Fibroblast of mammary gland (primary cell): ENCODE measurements at regions not wholly inside any gene's neighbourhood (a gene's known extent, or its start where the extent isn't known, plus 50 kb on each side); places are given as distances from the start of the nearest gene placed in this dataset.

Source experiments
- DNase-seq: peaks from one replicate; pipeline ENCODE4 v3.0.0-alpha.2; 2010; ENCODE audit warnings: low read depth
- H3K4me3 ChIP-seq: 2 replicates; pipeline ENCODE4 v1.5.1; 2011; ENCODE audit warnings: low read depth, mild to moderate bottlenecking, low read length, moderate library complexity; ENCODE audit not compliant: control insufficient read depth
- TF ChIP-seq, protein P1 (sequence below): conservative IDR thresholded peaks from 2 replicates; pipeline ENCODE4 v1.5.1; 2011; ENCODE audit warnings: low read depth, low read length, inconsistent platforms; ENCODE audit not compliant: control insufficient read depth, insufficient read depth

DNA sequence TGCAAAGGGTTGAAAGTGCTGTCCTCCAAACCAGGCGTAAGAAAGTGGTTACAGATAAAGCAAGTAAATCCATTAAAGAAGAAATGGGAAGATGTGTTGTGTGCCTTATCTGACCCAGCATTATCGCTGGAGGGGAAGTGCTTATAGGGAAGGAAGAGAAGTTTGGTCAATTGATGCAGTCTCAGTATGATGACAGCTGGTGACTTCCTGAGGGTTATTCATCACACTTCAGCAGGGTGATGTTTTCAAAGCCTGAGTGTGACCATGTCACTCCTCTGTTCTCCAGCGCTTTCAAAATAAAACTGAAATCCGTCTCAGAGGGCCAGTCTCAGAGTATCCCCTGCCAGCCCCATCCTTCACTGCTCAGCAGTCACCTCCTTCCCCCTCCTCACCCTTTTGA, 505.4 kb upstream of the RBFOX1 start:
- TF ChIP-seq, protein P1, sequence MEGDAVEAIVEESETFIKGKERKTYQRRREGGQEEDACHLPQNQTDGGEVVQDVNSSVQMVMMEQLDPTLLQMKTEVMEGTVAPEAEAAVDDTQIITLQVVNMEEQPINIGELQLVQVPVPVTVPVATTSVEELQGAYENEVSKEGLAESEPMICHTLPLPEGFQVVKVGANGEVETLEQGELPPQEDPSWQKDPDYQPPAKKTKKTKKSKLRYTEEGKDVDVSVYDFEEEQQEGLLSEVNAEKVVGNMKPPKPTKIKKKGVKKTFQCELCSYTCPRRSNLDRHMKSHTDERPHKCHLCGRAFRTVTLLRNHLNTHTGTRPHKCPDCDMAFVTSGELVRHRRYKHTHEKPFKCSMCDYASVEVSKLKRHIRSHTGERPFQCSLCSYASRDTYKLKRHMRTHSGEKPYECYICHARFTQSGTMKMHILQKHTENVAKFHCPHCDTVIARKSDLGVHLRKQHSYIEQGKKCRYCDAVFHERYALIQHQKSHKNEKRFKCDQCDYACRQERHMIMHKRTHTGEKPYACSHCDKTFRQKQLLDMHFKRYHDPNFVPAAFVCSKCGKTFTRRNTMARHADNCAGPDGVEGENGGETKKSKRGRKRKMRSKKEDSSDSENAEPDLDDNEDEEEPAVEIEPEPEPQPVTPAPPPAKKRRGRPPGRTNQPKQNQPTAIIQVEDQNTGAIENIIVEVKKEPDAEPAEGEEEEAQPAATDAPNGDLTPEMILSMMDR, result no peak
- no peak for DNase-seq
- no peak overlapping the region for H3K4me3 ChIP-seq

DNA sequence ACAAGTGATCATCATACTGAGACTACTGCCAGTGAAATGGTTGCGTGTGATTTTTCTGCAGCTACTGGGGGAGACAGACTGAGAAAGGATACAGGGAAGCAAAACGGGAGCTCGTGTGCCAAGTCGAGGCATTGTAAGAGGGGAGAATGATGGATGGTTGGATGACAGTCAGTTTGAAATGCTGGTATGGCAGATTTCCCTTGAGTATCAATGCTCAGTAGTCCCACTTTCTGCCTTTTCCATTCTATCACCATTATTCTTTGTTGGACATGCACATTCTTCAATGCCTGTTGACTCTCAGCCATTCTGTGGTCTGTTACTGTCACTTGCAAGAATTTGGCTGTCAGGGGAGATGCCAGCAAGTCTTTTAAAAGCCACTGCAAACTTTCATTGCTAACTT, 510.6 kb upstream of the RBFOX1 start:
- TF ChIP-seq, protein P1, result no peak
- no peak for DNase-seq
- no peak overlapping the region for H3K4me3 ChIP-seq

- H3K4me3 ChIP-seq, result no peak overlapping the region
- no peak for DNase-seq
- TF ChIP-seq, protein P1, result no peak
Measured at GRCh38 chr16:6804461-6804860, 528.2 kb upstream of the RBFOX1 start.

DNA sequence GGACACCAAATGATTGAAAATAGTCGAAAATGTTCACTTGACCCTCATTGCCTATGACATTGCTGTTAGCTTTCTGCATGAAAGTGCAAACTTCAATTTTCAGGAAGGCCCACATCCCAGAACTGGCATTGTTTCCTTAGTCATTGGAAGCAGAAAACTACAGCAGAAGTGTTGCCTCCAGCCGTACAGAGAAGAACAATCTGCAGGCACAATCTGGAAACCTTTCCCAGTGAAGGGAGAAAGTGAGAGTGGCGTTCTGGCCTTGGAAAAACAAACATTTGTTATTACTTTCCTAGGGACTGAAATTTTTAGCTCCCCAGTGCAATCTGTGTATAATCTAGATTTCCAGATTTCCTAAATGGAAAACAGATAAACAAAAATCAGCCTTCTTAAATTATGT, 529.5 kb upstream of the RBFOX1 start:
- TF ChIP-seq, protein P1, result no peak
- no peak for DNase-seq
- no peak overlapping the region for H3K4me3 ChIP-seq

DNA sequence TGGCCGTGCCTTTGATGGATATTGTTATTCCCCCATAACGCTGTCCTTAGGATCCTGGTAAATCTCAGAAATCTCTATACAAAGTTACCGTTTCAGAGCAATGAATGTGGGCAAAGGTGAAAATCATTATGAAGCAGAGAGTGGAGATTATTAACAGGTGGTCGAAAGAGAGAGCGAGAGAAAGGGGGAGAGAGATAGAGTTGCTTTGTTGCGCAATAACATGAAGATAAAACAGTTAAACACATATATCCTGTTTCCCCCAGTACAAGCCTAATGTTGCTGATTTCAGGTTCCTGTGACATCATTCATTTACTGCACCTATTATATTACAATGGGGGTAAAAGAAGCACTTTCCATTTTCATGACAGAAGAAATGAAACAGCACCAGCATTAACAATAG, 535.4 kb upstream of the RBFOX1 start:
- TF ChIP-seq, protein P1, result no peak
- no peak for DNase-seq
- H3K4me3 ChIP-seq, result no peak overlapping the region

GRCh38 chr16:6777624-6778023, 555.0 kb upstream of the RBFOX1 start:
- DNase-seq, result no peak
- H3K4me3 ChIP-seq, result no peak overlapping the region
- TF ChIP-seq, protein P1, result no peak

- no peak for DNase-seq
- TF ChIP-seq, protein P1, result no peak
- no peak overlapping the region for H3K4me3 ChIP-seq
Measured at GRCh38 chr16:6775712-6776111, 556.9 kb upstream of the RBFOX1 start.
